ENCODE measurements at regions not wholly inside any gene's neighbourhood (a gene's known extent, or its start where the extent isn't known, plus 50 kb on each side); places are given as distances from the start of the nearest gene placed in this dataset.

DNA sequence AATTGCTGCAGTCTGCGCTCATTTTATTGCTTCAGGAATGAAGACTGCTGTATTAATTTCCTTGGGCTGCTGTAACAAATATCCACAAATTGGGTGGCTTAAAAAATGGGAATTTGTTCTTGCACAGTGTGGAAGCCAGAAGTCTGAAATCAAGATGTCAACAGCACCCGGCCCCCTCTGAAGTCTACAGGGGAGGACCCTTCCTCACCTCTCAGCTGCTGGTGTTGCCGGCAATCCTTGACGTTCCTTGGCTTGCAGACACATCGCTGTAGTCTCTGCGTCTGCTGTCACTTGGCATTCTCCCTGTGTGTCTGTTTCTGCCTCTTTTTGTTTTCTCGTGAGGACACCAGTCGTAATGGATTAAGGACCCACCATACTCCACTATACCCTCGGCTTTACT lies 166.2 kb downstream of the PTPN20 start:
- DNase-seq (ENCODE audit: low read depth in 3 of 3, low spot score in 1 of 3) = no peak

- no peak for DNase-seq (ENCODE audit: low read depth in 3 of 3, low spot score in 1 of 3)
These were observed 166.7 kb downstream of the PTPN20 start for GRCh38 chr10:47077941-47078340.

DNA sequence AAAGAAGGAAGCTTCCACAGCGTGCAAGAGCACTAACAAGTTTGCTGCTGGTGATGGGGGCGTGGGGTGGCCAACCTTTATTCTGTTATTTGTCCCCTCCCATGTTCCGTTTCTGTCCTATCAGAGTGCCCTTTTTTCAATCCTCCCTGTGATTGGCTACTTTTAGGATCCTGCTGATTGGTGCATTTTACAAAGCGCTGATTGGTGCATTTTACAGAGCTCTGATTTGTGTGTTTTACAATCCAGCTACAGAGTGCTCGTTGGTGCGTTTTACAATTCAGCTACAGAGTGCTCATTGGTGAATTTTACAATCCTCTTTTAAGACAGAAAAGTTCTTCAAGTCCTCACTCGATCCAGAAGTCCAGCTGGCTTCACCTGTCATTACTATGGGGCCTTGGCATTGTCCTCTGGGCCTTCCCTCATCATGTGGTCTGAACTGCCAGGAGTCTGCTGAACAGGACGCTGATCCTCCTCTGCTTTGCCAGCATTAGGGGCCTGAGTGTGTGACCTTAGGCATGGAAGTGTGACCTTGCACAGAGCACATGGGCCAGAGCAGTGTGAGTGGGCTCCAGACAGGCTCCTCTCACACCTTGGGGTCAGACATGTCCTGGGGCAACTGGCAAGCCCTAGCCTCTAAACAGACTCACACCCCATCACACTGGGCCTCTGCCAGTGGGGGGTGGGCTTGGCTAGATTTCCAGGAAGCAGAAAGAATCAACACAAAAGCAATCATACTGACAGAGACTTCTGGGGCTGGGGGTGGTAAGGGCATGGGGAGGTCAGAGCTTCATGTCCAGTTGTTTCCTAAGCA lies 167.4 kb downstream of the PTPN20 start:
- DNase-seq (ENCODE audit: low read depth in 3 of 3, low spot score in 1 of 3) = no peak

DNA sequence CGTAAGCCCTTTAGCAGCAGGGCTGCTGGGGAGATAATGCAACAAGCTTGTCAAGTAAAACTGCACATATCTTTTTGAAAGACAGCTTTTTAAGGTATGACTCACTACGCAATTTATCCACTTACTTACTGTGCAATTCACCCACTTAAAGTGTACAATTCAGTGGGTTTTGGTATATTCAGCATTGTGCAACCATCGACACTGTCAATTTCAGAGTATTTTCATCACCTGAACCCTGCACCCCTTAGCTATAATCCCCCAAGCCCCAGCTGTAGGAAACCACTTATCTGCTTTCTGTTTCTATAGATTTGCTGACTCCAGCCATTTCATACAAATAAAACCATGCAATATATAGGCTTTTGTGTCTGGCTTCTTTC lies 168.0 kb downstream of the PTPN20 start:
- no peak for DNase-seq (ENCODE audit: low read depth in 3 of 3, low spot score in 1 of 3)

DNA sequence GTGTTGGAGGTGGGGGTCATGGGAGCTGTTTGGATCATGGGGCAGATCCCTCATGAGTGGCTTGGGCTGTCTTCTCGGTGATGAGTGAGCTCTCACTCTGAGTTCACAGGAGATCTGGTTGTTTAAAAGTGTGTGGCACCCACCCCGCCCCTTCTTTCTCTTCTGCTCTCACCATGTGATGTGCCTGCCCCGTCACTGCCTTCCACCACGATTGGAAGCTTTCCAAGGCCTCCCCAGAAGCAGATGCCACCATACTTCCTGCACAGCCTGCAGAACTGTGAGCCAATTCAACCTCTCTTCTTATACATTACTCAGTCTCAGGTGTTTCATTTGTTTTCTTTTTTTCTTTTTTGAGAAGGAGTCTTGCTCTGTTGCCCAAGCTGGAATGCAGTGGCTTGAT lies 170.0 kb downstream of the PTPN20 start:
- DNase-seq (ENCODE audit: low read depth in 3 of 3, low spot score in 1 of 3) = no peak

DNA sequence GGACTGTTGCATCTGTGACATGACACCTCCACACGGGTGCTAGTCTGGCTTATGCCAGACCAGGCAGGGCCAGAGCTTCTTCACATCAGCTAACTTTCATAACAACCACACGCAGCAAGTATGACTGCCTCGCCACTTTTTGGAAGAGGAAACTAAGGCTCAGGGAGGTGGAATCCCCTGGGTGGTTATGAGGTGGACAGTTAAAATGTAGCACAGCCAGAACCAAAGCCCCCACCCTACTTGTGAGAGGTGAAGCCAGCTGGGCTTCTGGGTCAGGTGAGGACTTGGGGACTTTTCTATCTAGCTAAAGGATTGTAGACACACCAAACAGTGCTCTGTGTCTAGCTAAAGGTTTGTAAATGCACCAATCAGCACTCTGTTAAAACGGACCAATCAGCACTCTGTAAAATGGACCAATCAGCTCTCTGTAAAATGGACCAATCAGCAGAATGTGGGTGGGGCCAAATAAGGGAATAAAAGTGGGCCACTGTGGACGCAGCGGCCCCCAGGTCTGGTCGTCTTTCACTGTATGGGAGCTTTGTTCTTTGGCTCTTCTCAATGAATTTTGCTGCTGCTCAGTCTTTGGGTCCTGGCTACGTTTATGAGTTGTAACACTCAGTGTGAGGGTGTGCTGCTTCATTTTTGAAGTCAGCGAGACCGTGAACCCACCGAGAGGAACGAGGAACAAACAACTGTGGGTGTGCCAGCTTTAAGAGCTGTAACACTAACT lies 171.0 kb downstream of the PTPN20 start:
- DNase-seq (ENCODE audit: low read depth in 3 of 3, low spot score in 1 of 3) = no peak

GRCh38 chr10:47087667-47088066 lies 176.4 kb downstream of the PTPN20 start:
- DNase-seq (ENCODE audit: low read depth in 3 of 3, low spot score in 1 of 3) = no peak

GRCh38 chr10:47088656-47089354 lies 177.6 kb downstream of the PTPN20 start:
- no peak for DNase-seq (ENCODE audit: low read depth in 3 of 3, low spot score in 1 of 3)

- no peak for DNase-seq (ENCODE audit: low read depth in 3 of 3, low spot score in 1 of 3)
These were observed 178.8 kb downstream of the PTPN20 start for GRCh38 chr10:47090042-47090441.

DNA sequence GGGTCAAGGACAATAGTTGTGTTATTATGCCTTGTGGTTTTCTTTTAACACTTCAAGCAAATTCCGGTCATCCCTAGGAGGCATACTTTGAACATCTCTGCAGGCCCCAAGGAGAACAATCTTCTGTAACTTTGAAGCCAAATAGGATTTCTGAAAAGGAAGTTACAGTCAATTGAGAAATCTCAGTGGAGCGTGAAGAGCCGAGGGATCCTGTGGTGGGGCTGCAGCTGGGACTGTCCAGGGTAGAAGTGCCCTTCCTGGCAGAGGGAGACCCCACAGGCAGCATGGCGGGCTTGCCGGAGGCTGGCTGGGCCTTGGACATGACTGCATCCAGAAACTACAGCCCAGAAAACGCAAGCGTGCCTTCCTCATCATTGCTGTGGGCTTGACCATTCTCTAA lies 179.7 kb downstream of the PTPN20 start:
- no peak for DNase-seq (ENCODE audit: low read depth in 3 of 3, low spot score in 1 of 3)

DNA sequence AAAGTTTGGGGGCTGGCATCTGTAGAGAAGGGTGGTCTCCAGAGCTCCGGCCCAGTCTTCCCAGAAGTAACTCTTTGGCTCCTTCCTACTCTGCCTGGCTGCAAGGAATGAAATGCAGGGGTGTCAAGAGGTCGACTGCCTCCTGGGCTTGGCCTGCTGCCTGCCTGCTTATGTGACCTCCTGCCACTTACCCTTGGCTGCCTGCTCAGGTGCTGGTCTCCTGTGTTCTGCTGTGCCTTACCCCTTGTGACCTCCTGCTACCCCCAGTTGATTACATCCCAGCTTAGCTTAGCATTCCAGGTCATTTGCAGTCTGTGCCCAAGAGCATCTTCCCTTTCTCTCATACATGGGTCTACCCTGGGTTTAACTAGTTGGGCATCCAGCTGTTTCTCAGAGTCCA lies 180.2 kb downstream of the PTPN20 start:
- no peak for DNase-seq (ENCODE audit: low read depth in 3 of 3, low spot score in 1 of 3)

DNA sequence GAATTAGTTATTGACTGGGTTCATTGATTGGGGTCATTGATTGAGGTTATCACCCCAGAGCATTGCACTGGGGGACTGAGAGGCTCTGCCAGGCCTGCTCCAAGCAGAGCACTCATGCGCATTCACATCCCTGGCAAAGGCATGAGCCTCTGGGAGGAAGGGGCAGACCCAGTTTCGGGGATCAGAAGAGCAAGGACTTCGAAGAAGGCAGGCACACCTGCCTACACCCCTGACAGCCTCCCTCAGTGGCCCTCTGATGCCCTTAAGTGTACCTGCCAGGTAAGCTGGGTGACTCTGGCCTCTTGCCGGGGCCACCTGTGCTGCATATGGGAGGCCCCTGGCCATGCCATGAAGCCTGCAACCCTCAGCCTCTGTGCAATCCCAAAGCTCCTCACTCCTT lies 181.1 kb downstream of the PTPN20 start:
- DNase-seq (ENCODE audit: low read depth in 3 of 3, low spot score in 1 of 3) = no peak

DNA sequence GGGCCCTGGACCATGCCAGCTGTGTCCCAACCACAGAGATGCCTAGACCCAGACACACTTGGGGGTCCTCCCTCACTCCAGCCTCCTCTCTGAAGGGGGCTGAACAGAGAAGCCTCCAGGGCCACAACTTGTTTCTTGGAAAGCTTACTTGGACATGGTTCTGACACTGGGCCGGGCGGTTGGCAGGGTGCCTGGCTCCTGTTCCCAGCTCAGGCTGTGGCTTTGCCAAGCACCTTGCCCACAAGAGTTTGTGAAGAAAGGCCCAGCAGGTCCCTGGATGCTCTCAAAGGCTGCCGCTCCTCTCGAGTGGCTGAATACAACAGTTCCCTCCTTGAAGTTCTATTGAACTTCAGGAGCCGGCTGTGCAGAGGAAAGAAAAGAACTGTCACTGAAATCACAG lies 181.6 kb downstream of the PTPN20 start:
- no peak for DNase-seq (ENCODE audit: low read depth in 3 of 3, low spot score in 1 of 3)

GRCh38 chr10:47094126-47094525 lies 182.9 kb downstream of the PTPN20 start:
- no peak for DNase-seq (ENCODE audit: low read depth in 3 of 3, low spot score in 1 of 3)

DNA sequence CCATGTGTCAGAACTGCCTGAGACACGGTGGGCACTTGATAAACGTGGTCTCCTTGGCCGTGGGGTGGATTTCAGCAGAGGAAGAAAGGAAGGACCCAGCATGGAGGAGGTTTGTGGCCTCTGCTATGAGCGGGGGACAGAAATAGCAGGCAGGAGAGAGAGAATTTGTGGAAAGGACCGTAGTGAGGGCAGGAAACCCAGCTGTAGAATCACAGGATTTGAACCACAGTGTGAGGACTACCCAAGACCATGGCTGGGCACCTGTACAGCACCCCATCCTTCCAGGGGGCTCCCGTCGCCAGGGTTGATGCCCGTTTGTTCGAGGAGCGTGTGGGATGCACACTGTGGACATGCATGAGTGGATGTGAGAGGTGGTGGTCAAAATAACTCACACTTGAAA lies 183.4 kb downstream of the PTPN20 start:
- DNase-seq (ENCODE audit: low read depth in 3 of 3, low spot score in 1 of 3) = no peak

GRCh38 chr10:47095211-47095610 lies 184.0 kb downstream of the PTPN20 start:
- no peak for DNase-seq (ENCODE audit: low read depth in 3 of 3, low spot score in 1 of 3)

DNA sequence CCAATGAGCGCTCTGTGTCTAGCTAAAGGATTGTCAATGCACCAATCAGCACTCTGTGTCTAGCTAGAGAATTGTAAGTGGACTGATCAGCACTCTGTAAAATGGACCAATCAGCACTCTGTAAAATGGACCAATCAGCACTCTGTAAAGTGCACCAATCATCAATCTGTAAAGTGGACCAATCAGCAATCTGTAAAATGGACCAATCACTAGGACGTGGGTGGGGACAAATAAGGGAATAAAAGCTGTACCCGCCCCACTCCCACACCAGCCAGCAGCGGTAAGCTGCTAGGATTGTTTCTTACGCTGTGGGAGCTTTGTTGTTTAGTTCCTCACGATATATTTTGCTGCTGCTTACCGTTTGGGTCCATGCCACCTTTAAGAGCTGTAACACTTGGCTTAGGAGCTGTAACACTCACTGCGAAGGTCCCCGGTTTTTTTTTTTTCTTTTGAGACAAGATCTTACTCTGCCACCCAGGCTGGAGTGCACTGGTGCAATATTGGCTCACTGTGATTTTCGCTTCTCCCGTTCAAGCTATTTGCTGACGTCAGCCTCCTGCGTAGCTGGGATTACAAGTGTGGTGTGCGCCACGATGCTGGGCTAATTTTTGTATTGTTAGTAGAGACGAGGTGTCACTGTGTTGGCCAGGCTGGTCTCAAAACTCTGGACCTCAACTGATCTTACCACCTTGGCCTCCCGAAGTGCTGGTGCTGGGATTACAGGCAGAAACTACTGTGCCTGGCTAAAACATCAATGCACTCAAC lies 184.8 kb downstream of the PTPN20 start:
- DNase-seq (ENCODE audit: low read depth in 3 of 3, low spot score in 1 of 3) = no peak

DNA sequence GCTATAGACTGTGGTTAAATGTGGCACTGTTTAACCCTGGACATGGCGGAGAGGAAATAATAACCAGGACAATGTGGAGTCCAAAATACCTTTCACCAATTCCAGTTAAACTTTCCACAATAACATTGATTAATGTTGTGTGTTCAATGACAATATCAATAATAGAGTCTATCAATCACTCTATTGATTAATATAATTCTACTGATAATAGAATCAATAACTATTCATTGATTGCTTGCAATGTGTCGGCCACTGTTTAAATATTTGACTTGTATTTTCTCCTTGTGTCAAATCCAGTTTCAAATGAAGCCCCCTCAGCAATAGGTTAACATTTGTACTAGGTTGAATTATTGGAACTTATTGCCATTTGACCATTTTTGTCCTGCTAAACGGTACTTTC lies 187.0 kb downstream of the PTPN20 start:
- no peak for DNase-seq (ENCODE audit: low read depth in 3 of 3, low spot score in 1 of 3)

DNA sequence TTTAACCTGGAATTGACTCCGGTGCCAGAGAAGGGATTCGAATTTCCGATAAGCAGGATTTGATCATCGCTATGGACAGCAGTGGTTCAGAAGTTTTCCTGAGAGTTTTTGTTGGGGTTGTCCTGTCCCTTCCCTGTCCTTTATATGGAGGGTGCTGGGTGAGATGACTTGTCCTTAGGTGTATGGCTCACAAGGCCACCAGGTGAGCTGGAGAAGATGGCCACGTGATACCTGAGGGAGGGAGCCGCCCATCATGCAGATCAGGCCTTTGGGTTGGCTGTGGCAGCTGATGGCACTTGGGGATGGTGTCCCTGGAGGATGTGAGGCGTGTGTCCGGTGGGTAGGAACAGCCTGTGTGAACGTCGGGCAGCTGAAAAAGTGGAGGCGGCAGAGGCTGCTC lies 187.7 kb downstream of the PTPN20 start:
- DNase-seq (ENCODE audit: low read depth in 3 of 3, low spot score in 1 of 3) = no peak

DNA sequence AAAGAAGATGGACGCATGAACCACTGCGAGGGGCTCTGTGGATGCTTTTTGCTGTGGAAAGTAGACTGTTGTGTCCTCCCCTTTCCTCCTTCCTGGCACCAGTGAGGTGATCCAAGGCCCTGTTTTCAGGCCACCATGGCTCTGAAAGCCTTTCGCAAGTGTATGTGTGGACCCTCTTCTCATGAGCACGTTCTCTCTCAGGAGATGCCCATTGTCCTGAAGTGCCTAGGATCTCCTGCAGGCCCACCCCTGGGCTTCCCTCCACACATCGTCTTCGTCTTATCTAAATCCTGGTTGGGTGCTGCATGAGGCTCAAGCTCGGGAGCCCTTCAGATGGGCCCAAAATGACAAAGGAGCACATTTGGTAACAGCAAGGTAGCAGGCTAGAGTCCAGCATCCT lies 188.2 kb downstream of the PTPN20 start:
- no peak for DNase-seq (ENCODE audit: low read depth in 3 of 3, low spot score in 1 of 3)

DNA sequence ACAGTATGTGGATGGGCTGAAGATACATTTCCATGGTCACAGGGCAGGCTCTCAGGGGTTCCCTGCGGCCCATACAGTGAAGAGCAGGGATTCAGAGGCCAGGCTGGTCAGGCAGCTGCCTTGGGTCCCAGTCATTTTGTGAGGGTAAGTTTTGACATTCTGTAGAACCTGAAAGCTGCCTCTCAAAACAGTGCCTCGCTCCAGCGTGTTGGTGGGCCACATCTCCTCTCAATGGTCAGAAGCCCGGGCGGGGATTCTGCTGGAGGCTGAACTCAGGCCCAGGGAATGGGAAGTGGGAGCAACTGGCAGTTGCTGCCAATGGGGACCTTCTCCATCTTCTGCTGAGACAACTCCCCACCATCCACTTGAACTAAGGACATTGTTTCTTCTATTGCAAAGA lies 190.0 kb downstream of the PTPN20 start:
- DNase-seq (ENCODE audit: low read depth in 3 of 3, low spot score in 1 of 3) = no peak
